ENCODE measurements at regions not wholly inside any gene's neighbourhood (a gene's known extent, or its start where the extent isn't known, plus 50 kb on each side); places are given as distances from the start of the nearest gene placed in this dataset.

DNA sequence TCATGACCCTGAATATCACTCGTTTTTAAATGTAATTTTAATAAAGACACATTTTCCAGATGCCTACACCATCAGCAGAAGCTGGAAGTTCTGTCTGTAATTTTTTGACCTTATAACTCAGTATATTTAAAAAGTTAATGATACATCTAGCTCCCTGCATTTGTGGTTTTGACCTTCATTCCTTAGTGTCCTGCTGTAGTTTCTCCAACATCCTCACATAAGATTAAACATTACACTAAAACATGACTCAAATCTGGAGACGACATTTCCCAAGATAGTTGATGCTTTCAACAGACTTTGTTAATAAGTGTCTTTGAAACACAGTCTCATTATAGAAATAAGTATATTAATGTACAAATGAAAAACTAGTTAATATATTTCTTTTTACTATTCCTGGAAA is 363.1 kb downstream of the POM121L12 start:
- no peak for DNase-seq (ENCODE audit: low spot score)
- in situ Hi-C loops (cut with MboI; ENCODE audit: low sequenced_read_pairs, unreplicated experiment), result no loop called here
- TF ChIP-seq, protein P1, sequence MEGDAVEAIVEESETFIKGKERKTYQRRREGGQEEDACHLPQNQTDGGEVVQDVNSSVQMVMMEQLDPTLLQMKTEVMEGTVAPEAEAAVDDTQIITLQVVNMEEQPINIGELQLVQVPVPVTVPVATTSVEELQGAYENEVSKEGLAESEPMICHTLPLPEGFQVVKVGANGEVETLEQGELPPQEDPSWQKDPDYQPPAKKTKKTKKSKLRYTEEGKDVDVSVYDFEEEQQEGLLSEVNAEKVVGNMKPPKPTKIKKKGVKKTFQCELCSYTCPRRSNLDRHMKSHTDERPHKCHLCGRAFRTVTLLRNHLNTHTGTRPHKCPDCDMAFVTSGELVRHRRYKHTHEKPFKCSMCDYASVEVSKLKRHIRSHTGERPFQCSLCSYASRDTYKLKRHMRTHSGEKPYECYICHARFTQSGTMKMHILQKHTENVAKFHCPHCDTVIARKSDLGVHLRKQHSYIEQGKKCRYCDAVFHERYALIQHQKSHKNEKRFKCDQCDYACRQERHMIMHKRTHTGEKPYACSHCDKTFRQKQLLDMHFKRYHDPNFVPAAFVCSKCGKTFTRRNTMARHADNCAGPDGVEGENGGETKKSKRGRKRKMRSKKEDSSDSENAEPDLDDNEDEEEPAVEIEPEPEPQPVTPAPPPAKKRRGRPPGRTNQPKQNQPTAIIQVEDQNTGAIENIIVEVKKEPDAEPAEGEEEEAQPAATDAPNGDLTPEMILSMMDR (IDR thresholded peaks at IDR 0.05; ENCODE audit: borderline replicate concordance, control extremely low read depth, extremely low read depth, insufficient read depth, missing control alignments), result no peak

DNA sequence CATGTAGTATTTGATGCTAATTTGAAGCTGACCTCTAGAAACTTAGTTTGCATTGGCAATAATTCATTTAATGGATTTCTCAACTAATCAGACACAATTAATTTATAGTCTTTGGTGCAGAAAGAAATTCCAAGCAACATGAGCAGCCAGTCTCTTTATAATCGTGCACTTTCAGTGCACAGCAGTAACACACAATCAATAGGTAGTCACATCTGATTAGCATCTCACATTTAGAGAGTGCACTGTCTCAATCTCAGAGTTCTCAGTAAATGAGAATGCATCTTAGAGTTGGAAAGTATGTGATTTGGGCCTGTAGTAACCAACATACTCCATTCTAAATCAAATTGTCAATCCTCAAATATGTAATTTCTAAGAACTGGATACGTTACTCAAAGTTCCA is 377.6 kb downstream of the POM121L12 start:
- in situ Hi-C loops (cut with MboI; ENCODE audit: low sequenced_read_pairs, unreplicated experiment), result no loop called here
- TF ChIP-seq, protein P1 (IDR thresholded peaks at IDR 0.05; ENCODE audit: borderline replicate concordance, control extremely low read depth, extremely low read depth, insufficient read depth, missing control alignments), result no peak
- DNase-seq (ENCODE audit: low spot score), result no peak

DNA sequence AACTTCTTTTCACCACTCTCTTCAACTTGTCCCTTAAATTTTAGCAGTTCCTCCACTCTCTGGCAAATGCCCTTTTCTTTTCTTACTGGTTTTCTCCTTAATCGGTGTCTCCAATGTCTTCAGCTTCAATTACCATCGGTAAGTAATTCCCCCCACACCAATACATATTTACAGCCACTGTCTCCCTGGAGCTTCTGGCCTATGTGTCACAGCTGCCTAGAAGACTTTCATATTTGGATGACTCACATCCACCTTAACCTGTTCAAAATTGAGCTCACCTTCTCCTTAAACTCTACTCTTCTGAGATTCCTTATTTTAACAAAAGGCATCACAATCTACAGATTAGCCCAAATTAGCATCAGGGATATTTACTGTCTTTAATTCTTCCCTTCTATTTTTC is 380.4 kb downstream of the POM121L12 start:
- DNase-seq (ENCODE audit: low spot score), result no peak
- TF ChIP-seq, protein P1 (IDR thresholded peaks at IDR 0.05; ENCODE audit: borderline replicate concordance, control extremely low read depth, extremely low read depth, insufficient read depth, missing control alignments), result no peak
- in situ Hi-C loops (cut with MboI; ENCODE audit: low sequenced_read_pairs, unreplicated experiment), result no loop called here

DNA sequence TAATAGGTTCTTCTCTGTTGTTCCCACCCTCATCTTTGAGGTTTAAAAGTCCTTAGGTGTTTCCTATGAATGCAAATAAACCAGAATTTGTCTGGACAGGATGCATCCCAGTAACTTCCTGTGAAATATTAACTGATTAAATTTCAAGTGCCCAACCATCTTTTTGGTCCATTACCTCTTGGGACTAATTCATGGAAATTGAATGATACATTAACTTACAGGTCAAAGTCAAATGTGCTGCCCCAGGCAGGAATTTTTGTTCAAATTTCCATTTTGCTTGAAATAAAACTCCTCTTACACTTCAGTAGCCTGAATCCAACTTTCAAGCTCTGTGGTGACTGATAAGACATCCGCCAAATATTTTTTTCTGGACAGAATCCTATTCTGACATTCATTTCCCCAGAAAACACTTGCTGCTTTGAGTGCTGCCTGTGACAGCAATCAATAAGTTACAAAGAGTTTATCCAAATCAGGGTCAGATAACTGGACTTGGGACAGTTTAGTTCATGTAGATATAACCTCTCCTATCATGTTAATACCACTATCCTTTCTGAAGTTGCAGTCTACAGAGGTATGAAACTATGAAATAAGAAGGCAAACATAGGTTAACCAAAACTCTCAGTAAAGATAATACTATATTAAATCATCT is 383.5 kb downstream of the POM121L12 start:
- DNase-seq (ENCODE audit: low spot score), result no peak
- TF ChIP-seq, protein P1 (IDR thresholded peaks at IDR 0.05; ENCODE audit: borderline replicate concordance, control extremely low read depth, extremely low read depth, insufficient read depth, missing control alignments), result no peak
- in situ Hi-C loops (cut with MboI; ENCODE audit: low sequenced_read_pairs, unreplicated experiment), result no loop called here

DNA sequence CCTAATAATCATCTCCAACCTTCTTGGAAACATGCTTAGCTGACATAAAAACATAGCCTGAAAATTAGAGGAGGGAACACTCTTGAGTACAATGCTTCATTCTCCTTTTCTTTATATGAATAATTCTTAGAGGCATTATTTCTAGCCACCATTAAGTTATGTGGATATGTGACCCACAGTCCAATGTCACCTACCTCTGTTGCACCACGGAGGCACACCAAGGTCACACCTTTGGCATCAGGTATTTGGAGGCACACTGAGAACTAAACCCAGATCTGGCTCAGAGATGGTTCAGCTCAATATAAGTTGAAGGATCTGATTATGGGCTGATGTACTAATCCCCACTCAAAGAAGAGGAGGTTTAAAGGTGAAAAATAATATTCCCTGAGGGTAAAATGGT is 385.1 kb downstream of the POM121L12 start:
- TF ChIP-seq, protein P1 (IDR thresholded peaks at IDR 0.05; ENCODE audit: borderline replicate concordance, control extremely low read depth, extremely low read depth, insufficient read depth, missing control alignments), result no peak
- in situ Hi-C loops (cut with MboI; ENCODE audit: low sequenced_read_pairs, unreplicated experiment), result no loop called here
- no peak for DNase-seq (ENCODE audit: low spot score)

DNA sequence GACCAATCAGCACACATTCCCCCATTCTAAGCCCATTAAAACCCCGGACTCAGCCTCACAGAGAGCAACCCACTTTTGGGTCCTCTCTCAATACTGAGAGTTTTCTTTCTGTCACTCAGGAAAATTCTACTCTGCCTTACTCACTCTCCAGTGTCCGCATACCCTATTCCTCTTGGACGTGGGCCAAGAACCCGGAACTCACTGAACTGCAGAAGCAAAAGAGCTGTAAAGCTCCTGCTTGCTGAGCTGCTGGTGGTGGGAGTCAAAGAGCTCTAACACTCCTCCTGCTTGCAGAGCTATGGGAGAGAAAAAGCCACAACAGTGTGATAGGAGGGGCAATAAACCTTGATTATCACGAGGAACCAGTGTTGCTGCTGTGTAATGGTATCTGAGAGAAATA is 386.9 kb downstream of the POM121L12 start:
- TF ChIP-seq, protein P1 (IDR thresholded peaks at IDR 0.05; ENCODE audit: borderline replicate concordance, control extremely low read depth, extremely low read depth, insufficient read depth, missing control alignments), result no peak
- in situ Hi-C loops (cut with MboI; ENCODE audit: low sequenced_read_pairs, unreplicated experiment), result no loop called here
- DNase-seq (ENCODE audit: low spot score), result no peak

Data from GM13976 (cell line).